Ishikawa (cell line): ENCODE measurements at regions not wholly inside any gene's neighbourhood (a gene's known extent, or its start where the extent isn't known, plus 50 kb on each side); places are given as distances from the start of the nearest gene placed in this dataset.

Experiments
- CEBPB ChIP-seq: IDR thresholded peaks from 2 replicates; pipeline ENCODE4 v1.6.1; 2012
- CREB1 ChIP-seq: IDR thresholded peaks from 2 replicates; pipeline ENCODE4 v1.6.1; 2012; ENCODE audit warnings: low read depth
- EGR1 ChIP-seq: IDR thresholded peaks from 2 replicates; pipeline ENCODE4 v1.6.1; 2012
- EP300 ChIP-seq: IDR thresholded peaks from 2 replicates; pipeline ENCODE4 v1.6.1; 2012; ENCODE audit warnings: borderline replicate concordance
- FOXM1 ChIP-seq: IDR thresholded peaks from 2 replicates; pipeline ENCODE4 v1.6.1; 2012; ENCODE audit warnings: low read depth, borderline replicate concordance
- MAX ChIP-seq: IDR thresholded peaks from 2 replicates; pipeline ENCODE4 v1.6.1; 2012
- NFIC ChIP-seq: IDR thresholded peaks from 2 replicates; pipeline ENCODE4 v1.6.1; 2012
- RAD21 ChIP-seq: IDR thresholded peaks from 2 replicates; pipeline ENCODE4 v1.6.1; 2012; ENCODE audit warnings: low read depth
- REST ChIP-seq: IDR thresholded peaks from 2 replicates; pipeline ENCODE4 v1.6.1; 2012; ENCODE audit warnings: low read depth, mild to moderate bottlenecking
- TAF1 ChIP-seq: IDR thresholded peaks from 2 replicates; pipeline ENCODE4 v1.6.1; 2012; ENCODE audit warnings: low read depth, mild to moderate bottlenecking
- TCF12 ChIP-seq: IDR thresholded peaks from 2 replicates; pipeline ENCODE4 v1.6.1; 2012; ENCODE audit warnings: low read depth
- TEAD4 ChIP-seq: IDR thresholded peaks from 2 replicates; pipeline ENCODE4 v1.6.1; 2012
- USF1 ChIP-seq: IDR thresholded peaks from 2 replicates; pipeline ENCODE4 v1.6.1; 2012
- YY1 ChIP-seq: IDR thresholded peaks from 2 replicates; pipeline ENCODE4 v1.6.1; 2012; ENCODE audit warnings: low read depth
- ZBTB7A ChIP-seq: IDR thresholded peaks from 2 replicates; pipeline ENCODE4 v1.6.1; 2012; ENCODE audit warnings: low read depth

GRCh38 chr3:187880851-187881250, 135.6 kb upstream of the BCL6 start:
- TF ChIP-seq REST (no peak), NFIC (no peak), EP300 (no peak), TEAD4 (no peak), MAX (no peak), ZBTB7A (no peak), CEBPB (no peak), USF1 (no peak)

DNA sequence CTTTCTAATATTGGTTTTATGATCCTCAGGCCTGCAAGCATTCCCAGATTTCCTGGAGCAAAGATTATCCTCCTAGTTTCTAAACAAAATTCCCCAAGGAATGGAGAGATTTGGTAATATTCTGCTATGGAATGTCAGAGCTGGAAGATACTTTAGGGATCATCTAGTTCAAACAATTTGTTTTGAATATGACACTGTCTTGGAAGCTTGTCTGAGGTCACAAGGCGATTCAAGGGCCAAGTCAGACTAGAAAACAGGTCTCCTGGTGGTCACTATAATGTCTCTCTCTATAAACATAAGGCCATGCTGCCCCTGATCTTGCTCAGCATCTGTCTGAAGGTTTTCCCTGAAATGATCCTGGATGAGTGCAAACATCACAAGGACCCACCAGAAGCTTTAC, 143.4 kb upstream of the BCL6 start:
- no peak for TF ChIP-seq MAX
- no peak for TF ChIP-seq RAD21
- no peak for TF ChIP-seq YY1
- TF ChIP-seq REST = no peak
- TF ChIP-seq TAF1 = no peak
- no peak for TF ChIP-seq EP300
- TF ChIP-seq TCF12 = no peak
- no peak for TF ChIP-seq USF1
- no peak for TF ChIP-seq TEAD4
- TF ChIP-seq NFIC = no peak
- TF ChIP-seq CREB1 = no peak
- TF ChIP-seq ZBTB7A = no peak
- TF ChIP-seq CEBPB = no peak
- TF ChIP-seq FOXM1 = no peak
- TF ChIP-seq EGR1 = no peak

- no peak for TF ChIP-seq FOXM1
- no peak for TF ChIP-seq EP300
- TF ChIP-seq EGR1 = no peak
- no peak for TF ChIP-seq CREB1
- no peak for TF ChIP-seq CEBPB
- TF ChIP-seq TAF1 = no peak
- TF ChIP-seq MAX = no peak
- no peak for TF ChIP-seq NFIC
- no peak for TF ChIP-seq ZBTB7A
- no peak for TF ChIP-seq TEAD4
- no peak for TF ChIP-seq RAD21
- no peak for TF ChIP-seq YY1
- no peak for TF ChIP-seq REST
- TF ChIP-seq USF1 = no peak
- TF ChIP-seq TCF12 = no peak
These were observed 143.8 kb upstream of the BCL6 start for GRCh38 chr3:187889106-187889505.

DNA sequence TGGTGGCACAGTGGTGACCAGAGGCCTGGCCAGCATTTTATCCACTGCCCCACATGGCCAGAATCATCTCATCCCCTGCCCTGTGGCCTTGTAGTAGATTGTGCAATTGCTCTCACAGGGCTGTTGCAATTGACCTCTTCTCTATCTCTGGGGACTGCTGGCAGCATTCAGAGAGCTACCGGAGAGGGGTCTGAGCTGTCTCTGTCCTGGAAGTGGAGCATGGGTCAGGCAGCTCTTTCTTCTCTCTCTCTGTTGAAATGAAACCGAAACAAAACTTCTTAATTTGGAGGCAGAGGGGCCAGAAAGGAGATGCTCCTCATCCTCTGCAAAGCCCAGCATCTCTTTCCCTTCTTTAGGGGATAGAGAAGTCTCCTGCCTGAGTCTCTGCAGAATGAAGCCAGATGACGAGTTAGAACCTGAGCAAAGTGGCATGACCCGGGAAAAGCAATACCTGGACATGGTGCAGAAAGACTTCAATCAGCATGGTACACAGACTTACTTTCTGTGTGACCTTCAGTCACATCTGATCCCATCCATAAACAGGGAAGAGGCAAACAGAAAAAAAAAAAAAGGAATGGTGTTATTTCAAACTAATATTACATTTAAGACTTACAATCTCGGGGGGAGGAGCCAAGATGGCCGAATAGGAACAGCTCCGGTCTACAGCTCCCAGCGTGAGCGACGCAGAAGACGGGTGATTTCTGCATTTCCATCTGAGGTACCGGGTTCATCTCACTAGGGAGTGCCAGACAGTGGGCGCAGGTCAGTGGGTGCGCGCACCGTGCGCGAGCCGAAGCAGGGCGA, 144.5 kb upstream of the BCL6 start:
- TF ChIP-seq MAX (peak; percentile 38; the same call in 1 of the 2 replicates), FOXM1 (no peak)
